ENCODE measurements at regions not wholly inside any gene's neighbourhood (a gene's known extent, or its start where the extent isn't known, plus 50 kb on each side); places are given as distances from the start of the nearest gene placed in this dataset.

- no peak for TF ChIP-seq GATA2 (IDR thresholded peaks at IDR 0.05; ENCODE audit: low read depth, low read length)
- no peak for TF ChIP-seq GATA3 (IDR thresholded peaks at IDR 0.05; ENCODE audit: low read depth, low read length)
Observed at GRCh38 chrX:6885396-6885795, 262.1 kb upstream of the STS start.
